CD4-positive, alpha-beta T cell treated with Interleukin-1 beta for 1 hour (primary cell): ENCODE measurements at regions not wholly inside any gene's neighbourhood (a gene's known extent, or its start where the extent isn't known, plus 50 kb on each side); places are given as distances from the start of the nearest gene placed in this dataset.
"Not testable (repeated sequence)": the region's sequence is repeated elsewhere in the genome, so short reads cannot be mapped to it uniquely, and the experiment has no call there.

Source experiments
- DNase-seq, 2 donors: peaks; one replicate each; pipeline ENCODE4 v3.0.0-alpha.2; 2020 to 2022

GRCh38 chr16:48972236-48972635, 309.4 kb downstream of the CBLN1 start:
- no peak for DNase-seq

- no peak for DNase-seq
These were observed 310.0 kb downstream of the CBLN1 start for GRCh38 chr16:48971571-48972077.

- no peak for DNase-seq
These were observed 311.4 kb downstream of the CBLN1 start for GRCh38 chr16:48970216-48970615.

DNA sequence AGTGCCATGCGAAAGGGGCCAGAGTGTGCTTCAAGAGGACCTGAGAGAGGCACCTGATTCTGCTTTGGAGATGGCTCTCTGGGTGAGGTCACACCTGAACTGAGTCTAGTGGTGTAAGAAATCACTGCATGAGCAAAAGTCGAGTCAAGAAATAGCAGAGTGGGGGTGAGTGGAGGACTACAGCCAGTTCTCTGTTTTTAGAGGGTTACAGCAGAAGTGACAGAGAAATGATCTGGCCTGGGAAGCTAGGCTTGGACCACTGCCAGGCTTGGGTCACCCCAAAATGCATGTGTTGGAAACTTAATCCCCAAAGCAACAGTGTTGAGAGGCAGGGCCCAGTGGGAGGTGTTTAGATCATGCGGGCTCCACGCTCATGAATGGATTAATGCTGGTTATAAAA, 312.0 kb downstream of the CBLN1 start:
- no peak for DNase-seq

DNA sequence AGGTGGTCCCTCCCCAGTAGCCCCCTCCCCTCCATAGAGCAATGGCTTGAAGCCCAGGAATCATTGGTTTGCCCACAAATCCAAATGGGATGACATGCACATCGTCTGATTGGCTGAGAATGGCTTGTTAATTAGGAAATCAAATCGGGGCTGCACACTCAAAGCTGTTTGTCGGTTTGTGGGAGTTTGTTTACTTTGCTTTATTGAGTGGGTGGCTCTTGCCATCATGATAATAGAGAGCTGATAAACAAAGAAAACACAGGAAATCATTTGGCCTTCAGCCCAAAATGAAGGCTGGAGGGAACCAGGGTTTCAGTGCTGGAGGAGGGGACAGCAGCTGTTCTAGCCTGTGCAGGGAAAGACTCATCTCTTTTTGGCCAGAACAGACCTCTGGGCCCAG, 316.3 kb downstream of the CBLN1 start:
- no peak for DNase-seq

- DNase-seq: no peak
These were observed 317.6 kb downstream of the CBLN1 start for GRCh38 chr16:48963901-48964615.

- DNase-seq: no peak
These were observed 318.3 kb downstream of the CBLN1 start for GRCh38 chr16:48963306-48963705.

DNA sequence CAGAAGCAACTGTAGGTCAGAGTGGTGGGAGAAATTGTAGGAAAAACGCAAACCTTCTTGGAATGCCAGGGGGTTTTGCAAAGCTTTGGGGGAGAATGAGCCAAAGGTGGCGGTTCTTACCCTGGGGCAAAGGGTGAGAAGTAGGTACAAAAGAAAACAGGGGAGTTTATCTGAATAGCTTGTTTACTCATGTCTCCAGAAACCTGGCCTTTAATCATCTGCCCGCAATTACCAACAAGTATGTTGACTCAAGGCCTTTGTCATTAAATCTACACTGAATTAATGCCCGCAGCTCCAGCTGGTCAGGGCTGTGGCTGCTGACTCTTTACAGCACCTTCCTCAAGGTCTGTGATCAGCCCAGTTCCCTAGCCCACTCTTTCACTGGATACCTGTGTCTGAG, 320.1 kb downstream of the CBLN1 start:
- DNase-seq: no peak

GRCh38 chr16:48960830-48961229, 320.8 kb downstream of the CBLN1 start:
- no peak for DNase-seq

- no peak for DNase-seq
These were observed 321.9 kb downstream of the CBLN1 start for GRCh38 chr16:48959747-48960146.

GRCh38 chr16:48959204-48959603, 322.4 kb downstream of the CBLN1 start:
- DNase-seq: no peak

GRCh38 chr16:48958681-48959080, 323.0 kb downstream of the CBLN1 start:
- DNase-seq: no peak

- no peak for DNase-seq
These were observed 325.0 kb downstream of the CBLN1 start for GRCh38 chr16:48956620-48957019.

- DNase-seq: no peak
These were observed 325.8 kb downstream of the CBLN1 start for GRCh38 chr16:48955837-48956236.

- not testable (repeated sequence) for DNase-seq
These were observed 330.0 kb downstream of the CBLN1 start for GRCh38 chr16:48951621-48952125.

- no peak for DNase-seq
These were observed 331.5 kb downstream of the CBLN1 start for GRCh38 chr16:48950184-48950583.

DNA sequence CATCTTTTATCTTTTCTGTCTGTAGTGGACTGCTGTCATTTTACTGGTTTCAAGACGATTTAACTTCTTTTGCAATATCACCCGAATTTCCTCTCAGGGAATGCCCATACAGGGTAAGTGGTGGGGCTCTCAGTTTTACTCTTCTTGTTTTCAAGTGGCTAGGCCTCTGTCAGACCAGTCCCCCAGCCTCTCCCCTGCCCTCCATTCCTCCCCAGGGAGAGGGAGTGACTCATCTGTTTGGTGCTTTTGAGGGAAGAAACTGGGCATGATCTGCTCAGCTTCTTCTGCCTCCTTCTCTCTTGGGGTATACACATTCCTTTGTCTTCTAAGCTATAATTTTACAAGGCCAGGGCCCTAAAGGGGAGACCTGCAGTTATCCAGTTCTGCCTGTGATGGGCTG, 332.0 kb downstream of the CBLN1 start:
- DNase-seq: no peak

DNA sequence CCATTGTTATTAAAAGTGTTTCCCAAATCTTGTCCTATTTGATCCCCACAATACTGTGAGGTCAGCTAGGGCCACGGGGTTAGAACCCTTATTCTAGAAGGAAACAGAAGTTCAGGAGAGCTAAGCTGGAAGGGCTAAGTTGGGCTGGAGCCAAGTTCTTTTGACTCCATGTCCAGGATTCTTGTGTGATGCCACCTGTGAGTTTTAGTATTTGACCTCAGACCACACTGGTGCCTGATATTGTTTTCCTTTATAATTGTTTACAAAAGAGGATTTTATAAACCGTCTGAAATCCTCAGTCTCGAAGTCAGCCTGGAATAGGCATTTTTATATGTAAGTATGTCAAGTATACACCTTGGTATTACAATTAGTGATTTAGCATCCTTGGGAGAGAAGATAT, 332.7 kb downstream of the CBLN1 start:
- no peak for DNase-seq

DNA sequence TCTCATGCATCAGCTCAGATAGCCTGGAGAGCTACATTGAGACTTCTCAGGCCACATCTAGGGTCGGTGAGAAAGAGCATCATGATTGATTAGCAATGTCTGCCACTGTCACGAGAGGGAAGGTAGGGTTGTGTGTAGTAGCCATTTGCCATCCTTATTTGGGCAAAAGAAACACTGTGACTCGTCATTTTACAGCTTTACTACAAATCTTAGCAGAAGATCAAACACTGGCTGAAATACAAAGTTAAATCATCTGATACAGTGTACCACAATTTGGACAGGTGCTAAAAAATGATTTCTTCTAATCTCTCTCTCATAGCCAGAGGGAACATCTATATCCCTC, 334.3 kb downstream of the CBLN1 start:
- no peak for DNase-seq

- no peak for DNase-seq
These were observed 334.8 kb downstream of the CBLN1 start for GRCh38 chr16:48946686-48947370.

DNA sequence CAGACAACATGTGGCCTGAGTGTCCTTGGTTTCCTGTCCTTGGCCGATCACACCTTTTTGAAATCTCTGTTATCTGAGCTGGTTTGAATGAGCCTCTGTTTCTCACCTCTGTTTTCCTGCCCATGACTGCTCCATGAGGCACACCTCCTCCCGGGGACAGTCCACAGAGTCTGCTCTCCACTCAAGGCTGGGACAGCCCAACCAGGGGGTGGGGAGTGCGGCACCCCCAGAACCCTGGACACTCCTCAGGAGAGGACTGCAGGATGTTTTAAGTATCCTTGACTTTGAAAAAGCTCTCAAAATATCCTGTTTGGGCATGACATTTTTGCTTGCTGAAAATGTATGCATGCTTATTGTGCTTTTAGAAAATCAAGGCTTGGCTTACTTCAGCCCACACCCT, 333.0 kb upstream of the N4BP1 start:
- DNase-seq: no peak

- DNase-seq: no peak
These were observed 326.8 kb upstream of the N4BP1 start for GRCh38 chr16:48936811-48937210.

- no peak for DNase-seq
These were observed 322.4 kb upstream of the N4BP1 start for GRCh38 chr16:48932216-48932855.
